ENCODE measurements at regions not wholly inside any gene's neighbourhood (a gene's known extent, or its start where the extent isn't known, plus 50 kb on each side); places are given as distances from the start of the nearest gene placed in this dataset.
A peak's percentile ranks its signal among the peaks of the same experiment; 100 is the strongest.

GRCh38 chr16:86050111-86050510, 151.1 kb downstream of the IRF8 start:
- no peaks in the 10 kb centered on the region; a peak in 2 of 22 replicates for H4K20me1 ChIP-seq
- peaks cover 0 to 15% (median 0%) of the 10 kb centered on the region in 11 experiments; a peak in 2 of 22 replicates for H3K27me3 ChIP-seq
- no peak overlapping the region for H3K27ac ChIP-seq
- TF ChIP-seq Cebpa-rat (IDR thresholded peaks at IDR 0.05): no peak
- H3K4me1 ChIP-seq: peaks cover 12 to 42% (median 39%) of the 10 kb centered on the region in 10 experiments
- H3K4me3 ChIP-seq: no peak overlapping the region
- no peaks in the 10 kb centered on the region for H3K9me3 ChIP-seq (replicated peaks in 1 of 11)
- no peak overlapping the region for H3K9ac ChIP-seq
- no peaks in the 10 kb centered on the region for H3K36me3 ChIP-seq
- no peak overlapping the region for H3K4me2 ChIP-seq

GRCh38 chr16:86050591-86051367, 151.8 kb downstream of the IRF8 start:
- Histone ChIP-seq H3K9me3 (replicated peaks in 1 of 11) (no peaks in the 10 kb centered on the region), H4K20me1 (no peaks in the 10 kb centered on the region; a peak in 2 of 22 replicates), H3K4me3 (no peak overlapping the region), H3K27me3 (peaks cover 0 to 15% (median 0%) of the 10 kb centered on the region in 11 experiments; a peak in 2 of 22 replicates), H3K27ac (no peak overlapping the region), H3K4me1 (peaks cover 7 to 35% (median 33%) of the 10 kb centered on the region in 10 experiments), H3K4me2 (no peak overlapping the region), H3K9ac (no peak overlapping the region), H3K36me3 (no peaks in the 10 kb centered on the region)
- no peak for TF ChIP-seq Cebpa-rat (IDR thresholded peaks at IDR 0.05)

- H3K9ac ChIP-seq: no peak overlapping the region
- TF ChIP-seq Cebpa-rat (IDR thresholded peaks at IDR 0.05): no peak
- H3K4me2 ChIP-seq: 0 out of 22 replicates have a peak overlapping the region, but pooled peaks of 1 of the 11 experiments have one; percentile 16
- H3K4me3 ChIP-seq: no peak overlapping the region
- peaks cover 0 to 9% (median 0%) of the 10 kb centered on the region in 11 experiments; a peak in 1 of 22 replicates for H3K27me3 ChIP-seq
- H3K4me1 ChIP-seq: peaks cover 7 to 28% (median 25%) of the 10 kb centered on the region in 10 experiments; a peak in 19 of 20 replicates
- H3K36me3 ChIP-seq: no peaks in the 10 kb centered on the region
- no peaks in the 10 kb centered on the region; a peak in 2 of 22 replicates for H4K20me1 ChIP-seq
- H3K27ac ChIP-seq: no peak overlapping the region
- H3K9me3 ChIP-seq (replicated peaks in 1 of 11): no peaks in the 10 kb centered on the region
Observed at GRCh38 chr16:86051368-86052114, 152.6 kb downstream of the IRF8 start.

- no peak overlapping the region for H3K9ac ChIP-seq
- H4K20me1 ChIP-seq: no peaks in the 10 kb centered on the region; a peak in 2 of 22 replicates
- peaks cover 7 to 21% (median 19%) of the 10 kb centered on the region in 10 experiments; a peak in 19 of 20 replicates for H3K4me1 ChIP-seq
- H3K36me3 ChIP-seq: no peaks in the 10 kb centered on the region
- no peak overlapping the region for H3K4me3 ChIP-seq
- no peak overlapping the region for H3K27ac ChIP-seq
- 0 out of 22 replicates have a peak overlapping the region, but pooled peaks of 1 of the 11 experiments have one; percentile 16 for H3K4me2 ChIP-seq
- no peak for TF ChIP-seq Cebpa-rat (IDR thresholded peaks at IDR 0.05)
- H3K27me3 ChIP-seq: peaks cover 0 to 7% (median 0%) of the 10 kb centered on the region in 11 experiments; a peak in 1 of 22 replicates
- H3K9me3 ChIP-seq (replicated peaks in 1 of 11): no peaks in the 10 kb centered on the region
Observed at GRCh38 chr16:86052115-86052670, 153.2 kb downstream of the IRF8 start.

- no peak overlapping the region for H3K9ac ChIP-seq
- no peak overlapping the region for H3K4me3 ChIP-seq
- no peak overlapping the region for H3K27ac ChIP-seq
- no peak overlapping the region for H3K4me2 ChIP-seq
- peaks cover 6 to 14% (median 11%) of the 10 kb centered on the region in 10 experiments; a peak in 19 of 20 replicates for H3K4me1 ChIP-seq
- H3K36me3 ChIP-seq: no peaks in the 10 kb centered on the region
- H3K27me3 ChIP-seq: 0 out of 22 replicates have a peak, but pooled peaks cover 0 to 3% (median 0%) of the 10 kb centered on the region in 11 experiments
- no peaks in the 10 kb centered on the region; a peak in 2 of 22 replicates for H4K20me1 ChIP-seq
- no peak for TF ChIP-seq Cebpa-rat (IDR thresholded peaks at IDR 0.05)
- no peaks in the 10 kb centered on the region for H3K9me3 ChIP-seq (replicated peaks in 1 of 11)
Observed at GRCh38 chr16:86052926-86053325, 154.0 kb downstream of the IRF8 start.

GRCh38 chr16:86059253-86060171, 160.6 kb downstream of the IRF8 start:
- Histone ChIP-seq H3K9me3 (replicated peaks in 1 of 11) (no peaks in the 10 kb centered on the region), H3K4me3 (no peak overlapping the region), H4K20me1 (peaks cover 0 to 12% (median 0%) of the 10 kb centered on the region in 11 experiments; a peak in 1 of 22 replicates), H3K27ac (no peak overlapping the region), H3K36me3 (no peaks in the 10 kb centered on the region), H3K9ac (no peak overlapping the region), H3K4me2 (no peak overlapping the region), H3K4me1 (peaks cover 25 to 36% (median 31%) of the 10 kb centered on the region in 10 experiments), H3K27me3 (no peaks in the 10 kb centered on the region)
- no peak for TF ChIP-seq Cebpa-rat (IDR thresholded peaks at IDR 0.05)

DNA sequence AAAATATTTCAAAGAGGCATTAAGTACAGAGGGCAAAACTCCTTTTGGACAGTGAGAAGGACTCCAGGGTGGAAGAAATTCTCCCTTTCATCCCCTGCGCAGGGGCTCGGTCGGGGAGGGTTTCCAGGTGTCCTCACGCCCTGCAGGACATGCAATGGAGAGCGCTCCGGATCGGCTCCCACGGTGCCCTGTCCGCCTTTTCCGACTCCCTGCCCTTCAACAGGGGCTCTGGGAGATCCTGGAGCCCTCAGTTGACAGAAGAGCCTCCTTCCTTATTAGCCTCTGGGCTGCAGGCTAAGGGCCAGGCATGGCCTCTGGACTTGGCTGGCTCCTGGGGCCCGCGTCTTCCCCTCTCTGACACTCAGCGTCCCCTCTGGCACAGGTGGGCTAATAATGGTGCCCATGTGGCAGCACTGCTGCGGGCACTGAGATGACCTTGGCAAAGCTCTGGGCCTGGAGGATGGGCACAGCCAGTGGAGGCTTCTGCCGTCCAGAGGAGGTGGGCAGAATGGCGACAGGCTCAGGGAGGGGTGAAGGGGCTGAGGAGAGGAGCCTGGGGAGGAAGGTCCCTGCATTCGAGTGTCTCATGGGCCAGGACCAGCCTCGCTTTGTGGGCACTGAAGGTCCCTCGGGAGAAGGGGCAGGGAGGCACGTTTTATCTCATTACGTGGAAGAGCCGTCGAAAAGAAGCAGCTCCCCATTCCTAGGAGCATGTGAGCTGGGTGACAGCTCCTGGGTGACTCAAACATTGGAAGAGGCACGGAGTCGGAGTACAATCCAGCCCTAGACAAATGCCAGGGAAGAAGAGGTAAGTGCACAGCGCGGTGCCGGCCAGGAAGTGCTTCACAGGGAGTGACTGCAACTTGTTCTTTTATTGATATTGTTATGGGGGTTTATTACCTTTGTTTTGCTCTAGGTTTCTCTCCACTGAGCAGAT, 161.7 kb downstream of the IRF8 start:
- H4K20me1 ChIP-seq: peaks cover 0 to 12% (median 0%) of the 10 kb centered on the region in 11 experiments; a peak in 1 of 22 replicates
- no peaks in the 10 kb centered on the region for H3K9me3 ChIP-seq (replicated peaks in 1 of 11)
- H3K4me1 ChIP-seq: peaks cover 27 to 36% (median 31%) of the 10 kb centered on the region in 10 experiments
- no peaks in the 10 kb centered on the region for H3K27me3 ChIP-seq
- no peak overlapping the region for H3K9ac ChIP-seq
- no peaks in the 10 kb centered on the region for H3K36me3 ChIP-seq
- no peak for TF ChIP-seq Cebpa-rat (IDR thresholded peaks at IDR 0.05)
- H3K4me2 ChIP-seq: peak overlapping the region in 9 of 11 experiments; percentile 45 to 82 (median 74); a peak in 16 of 22 replicates
- H3K27ac ChIP-seq: no peak overlapping the region
- H3K4me3 ChIP-seq: no peak overlapping the region

Measured in BLaER1 treated with 17β-estradiol and CSF1 and Interleukin-3, amounts not matched to agents 10 nM and 100 nM (cell line).